ENCODE measurements at regions not wholly inside any gene's neighbourhood (a gene's known extent, or its start where the extent isn't known, plus 50 kb on each side); places are given as distances from the start of the nearest gene placed in this dataset.

GRCh38 chr20:6920991-6921613 lies 153.6 kb downstream of the BMP2 start:
- H4K91ac ChIP-seq (ENCODE audit: insufficient read depth, low read depth, low read length), result no peak overlapping the region
- no peak overlapping the region for H3K14ac ChIP-seq (replicated peaks; ENCODE audit: low read depth, low read length)
- H3K23ac ChIP-seq (ENCODE audit: low read depth, low read length), result no peak overlapping the region
- ATAC-seq (ENCODE audit: low read depth) (no peak), DNase-seq (no peak)
- TF ChIP-seq CEBPB (IDR thresholded peaks at IDR 0.05; ENCODE audit: low read depth, low read length) (no peak), USF2 (IDR thresholded peaks at IDR 0.05; ENCODE audit: low read depth, low read length) (no peak), RFX5 (IDR thresholded peaks at IDR 0.05; ENCODE audit: low read depth, low read length) (no peak), CTCF (conservative IDR thresholded peaks at IDR 0.05; ENCODE audit: low read depth, low read length) (no peak), FOS (IDR thresholded peaks at IDR 0.05; ENCODE audit: low read depth, low read length) (no peak), BHLHE40 (IDR thresholded peaks at IDR 0.05; ENCODE audit: low read depth, low read length) (no peak), SMC3 (IDR thresholded peaks at IDR 0.05; ENCODE audit: low read depth, low read length) (no peak), RCOR1 (IDR thresholded peaks at IDR 0.05; ENCODE audit: insufficient replicate concordance, low read length) (no peak), POLR2A (IDR thresholded peaks at IDR 0.05; ENCODE audit: low read depth, low read length) (no peak), MAFK (IDR thresholded peaks at IDR 0.05; ENCODE audit: low read depth, low read length) (no peak), MXI1 (IDR thresholded peaks at IDR 0.05; ENCODE audit: borderline replicate concordance, low read depth, low read length) (no peak), RAD21 (IDR thresholded peaks at IDR 0.05; ENCODE audit: low read length) (no peak), CHD1 (IDR thresholded peaks at IDR 0.05; ENCODE audit: low read depth, low read length) (no peak), ELK1 (IDR thresholded peaks at IDR 0.05; ENCODE audit: borderline replicate concordance, low read depth, low read length) (no peak), NFE2L2 (IDR thresholded peaks at IDR 0.05; ENCODE audit: low read depth, low read length) (no peak)
- no peak overlapping the region for H3K4me2 ChIP-seq (ENCODE audit: low read depth, low read length)
- no peak overlapping the region for H2BK20ac ChIP-seq (ENCODE audit: low read depth, low read length)
- H2BK15ac ChIP-seq (ENCODE audit: low read depth, low read length), result no peak overlapping the region
- no peak overlapping the region for H2AK5ac ChIP-seq (ENCODE audit: low read depth, low read length)
- H4K8ac ChIP-seq (ENCODE audit: low read depth in 2 of 2, low read length in 2 of 2), result no peak overlapping the region
- dilution Hi-C loops (cut with HindIII; ENCODE audit: low sequenced_read_pairs, unreplicated experiment), result no loop called here
- no peak overlapping the region for H3K9ac ChIP-seq (ENCODE audit: low read depth, low read length)
- no peak overlapping the region for H2AFZ ChIP-seq (replicated peaks; ENCODE audit: low read length, poor library complexity)
- CTCF ChIA-PET, result no interaction called here
- no peak overlapping the region for H4K5ac ChIP-seq (ENCODE audit: low read depth, low read length)
- no peak overlapping the region for H2BK120ac ChIP-seq (ENCODE audit: low read depth, low read length)
- in situ Hi-C loops (cut with MboI; ENCODE audit: low sequenced_read_pairs), result no loop called here
- 40% methylated on average over 1 of the region's 9 CpGs; no CpG with 5 or more reads in 1 of the 2 experiments for WGBS, 2 experiments (ENCODE audit: extremely low coverage in 2 of 2, insufficient read length in 1 of 2)
- POLR2A ChIA-PET (ENCODE audit: unreplicated experiment), result no interaction called here
- H3K18ac ChIP-seq (ENCODE audit: low read depth, low read length), result no peak overlapping the region
- H4K20me1 ChIP-seq (ENCODE audit: insufficient read depth, low read length), result no peaks in the 10 kb centered on the region
- no TSS peak for BruUV-seq (replicated peaks)
- H3K9me1 ChIP-seq (ENCODE audit: insufficient read depth, low read length), result no peaks in the 10 kb centered on the region
- H3K27ac ChIP-seq (ENCODE audit: insufficient read depth, low read length), result no peak overlapping the region
- no peak overlapping the region for H3K56ac ChIP-seq (ENCODE audit: extremely low read depth, insufficient read depth, low read length)
- H3K36me3 ChIP-seq (ENCODE audit: control insufficient read depth, insufficient read depth, low read length), result no peaks in the 10 kb centered on the region
- no peak overlapping the region for H3K4me3 ChIP-seq (ENCODE audit: insufficient read depth, low read depth, low read length)
- intact Hi-C loops (cut with micrococcal nuclease), result no loop called here
- no peaks in the 10 kb centered on the region; the same call in 1 of the 2 replicates for H3K9me3 ChIP-seq (ENCODE audit: control insufficient read depth, insufficient read depth, low read length)
- H2AK9ac ChIP-seq (replicated peaks; ENCODE audit: low read depth, low read length, poor library complexity), result no peak overlapping the region
- H3K79me1 ChIP-seq (ENCODE audit: low read depth in 1 of 2, low read length in 2 of 2), result no peaks in the 10 kb centered on the region
- no peaks in the 10 kb centered on the region for H3K27me3 ChIP-seq (ENCODE audit: control insufficient read depth, insufficient read depth, low read length)
- no peak overlapping the region for H3K4ac ChIP-seq (ENCODE audit: low read depth, low read length)
- no peak overlapping the region for H2BK5ac ChIP-seq (ENCODE audit: low read depth, low read length, poor library complexity, severe bottlenecking)
- H3K4me1 ChIP-seq (ENCODE audit: control insufficient read depth, insufficient read depth, low read length), result no peaks in the 10 kb centered on the region
